NCI-H2081 (cell line): ENCODE measurements at regions not wholly inside any gene's neighbourhood (a gene's known extent, or its start where the extent isn't known, plus 50 kb on each side); places are given as distances from the start of the nearest gene placed in this dataset.

Experiments used
- DNase-seq, 2 experiments: peaks; one replicate each; lab custom pipeline; 2025; lab: John Stamatoyannopoulos, UW

- no peak for DNase-seq
Observed at GRCh38 chr2:102967451-102967850, 205.6 kb downstream of the TMEM182 start.

- no peak for DNase-seq
Observed at GRCh38 chr2:102968375-102968774, 206.5 kb downstream of the TMEM182 start.

GRCh38 chr2:102971701-102972100, 209.9 kb downstream of the TMEM182 start:
- no peak for DNase-seq

GRCh38 chr2:102975996-102976975, 214.5 kb downstream of the TMEM182 start:
- peak; percentile 29 to 40 for DNase-seq

- DNase-seq: no peak
Observed at GRCh38 chr2:102977426-102978090, 215.7 kb downstream of the TMEM182 start.

GRCh38 chr2:102978091-102978490, 216.3 kb downstream of the TMEM182 start:
- DNase-seq: no peak

GRCh38 chr2:102979429-102979828, 217.6 kb downstream of the TMEM182 start:
- DNase-seq: no peak

- no peak for DNase-seq
Observed at GRCh38 chr2:102983786-102984185, 222.0 kb downstream of the TMEM182 start.

GRCh38 chr2:102986826-102987490, 225.1 kb downstream of the TMEM182 start:
- DNase-seq: no peak

- no peak for DNase-seq
Observed at GRCh38 chr2:102992607-102993006, 230.8 kb downstream of the TMEM182 start.

GRCh38 chr2:102999958-103000357, 238.1 kb downstream of the TMEM182 start:
- no peak for DNase-seq

- DNase-seq: no peak
Observed at GRCh38 chr2:103002954-103003353, 241.1 kb downstream of the TMEM182 start.

GRCh38 chr2:103003750-103004260, 242.0 kb downstream of the TMEM182 start:
- DNase-seq: no peak

- DNase-seq: no peak
Observed at GRCh38 chr2:103004426-103004942, 242.7 kb downstream of the TMEM182 start.

- peak in 1 of 2 experiments; percentile 20 for DNase-seq
Observed at GRCh38 chr2:103005393-103005792, 243.6 kb downstream of the TMEM182 start.

- DNase-seq: no peak
Observed at GRCh38 chr2:103007086-103007485, 245.3 kb downstream of the TMEM182 start.

GRCh38 chr2:103008586-103008985, 246.8 kb downstream of the TMEM182 start:
- DNase-seq: no peak

- DNase-seq: no peak
Observed at GRCh38 chr2:103009871-103010270, 248.0 kb downstream of the TMEM182 start.

- DNase-seq: no peak
Observed at GRCh38 chr2:103010306-103010705, 248.5 kb downstream of the TMEM182 start.

- DNase-seq: no peak
Observed at GRCh38 chr2:103010751-103011150, 248.9 kb downstream of the TMEM182 start.

GRCh38 chr2:103012590-103012989, 250.8 kb downstream of the TMEM182 start:
- no peak for DNase-seq

GRCh38 chr2:103025056-103025455, 263.2 kb downstream of the TMEM182 start:
- DNase-seq: no peak
